HCT116 (cell line): ENCODE measurements at regions not wholly inside any gene's neighbourhood (a gene's known extent, or its start where the extent isn't known, plus 50 kb on each side); places are given as distances from the start of the nearest gene placed in this dataset.

Experiments used
- ATAC-seq: fragments of 200-7000 bp; cut with Tn5 transposase; 2 replicates; pipeline ENCODE4 v1.9.1; 2020; ENCODE audit warnings: mild to moderate bottlenecking, moderate library complexity
- BruUV-seq: library from RNA; stranded (reverse); fragments of 400-500 nt; replicated peaks from 2 replicates; lab custom pipeline; 2021; lab: Mats Ljungman, UMichigan
- CTCF ChIA-PET: fragments of 300-600 bp; sonication (Branson Sonifier 250); formaldehyde crosslinking; loops from one replicate; lab custom pipeline; 2021; ENCODE audit warnings: antibody characterized with exemption; lab: Charles Lee
- POLR2A ChIA-PET: fragments of 300-600, 350-600 bp; sonication (Branson Sonifier 250); formaldehyde crosslinking; loops from one replicate; lab custom pipeline; 2021; ENCODE audit warnings: antibody characterized with exemption; lab: Charles Lee
- RAD21 ChIA-PET, 2 experiments: fragments of 300-600 bp; sonication (Branson Sonifier 250); formaldehyde crosslinking; loops; one replicate each; lab custom pipeline; 2023; ENCODE audit warnings: low total read pairs in 2 of 2; ENCODE audit not compliant: uncharacterized antibody in 2 of 2, unreplicated experiment in 2 of 2, low non-redundant PET in 1 of 2; lab: Charles Lee
- DNase-seq: peaks from one replicate; pipeline ENCODE4 v3.0.0-alpha.2; 2010; ENCODE audit warnings: low read depth, low spot score
- H2AFZ ChIP-seq: fragments of 200-600 bp; shearing (Covaris generic), sonication (generic); 2 replicates; pipeline ENCODE4 v1.6.1; 2017; ENCODE audit warnings: low read depth, mixed run types, mixed read lengths, antibody characterized with exemption, low read length; ENCODE audit not compliant: poor library complexity, severe bottlenecking
- H3K27ac ChIP-seq: 2 replicates; pipeline ENCODE4 v1.5.1; 2012; ENCODE audit warnings: low read depth, low read length
- H3K27me3 ChIP-seq: fragments of 200-600 bp; sonication (generic); 2 replicates; pipeline ENCODE4 v1.6.1; 2016; ENCODE audit warnings: mixed run types, low read length, mixed read lengths; ENCODE audit not compliant: insufficient read depth
- H3K36me3 ChIP-seq, 2 experiments: fragments of 200-500 bp in 1 of 2; fragments of 200-600 bp in 1 of 2; sonication (Bioruptor generic) in 1 of 2; sonication (generic) in 1 of 2; 2 replicates each; pipeline versions ENCODE4 v1.5.1 to v1.6.1; 2014 to 2016; ENCODE audit warnings: low read length in 2 of 2, inconsistent platforms in 1 of 2, mixed read lengths in 1 of 2, mixed run types in 1 of 2; ENCODE audit not compliant: insufficient read depth in 2 of 2, control insufficient read depth in 1 of 2
- H3K4me1 ChIP-seq, 2 experiments: fragments of 200-600 bp in 1 of 2; sonication (generic) in 1 of 2; 2 replicates each; pipeline versions ENCODE4 v1.5.1 to v1.6.1; 2012 to 2017; ENCODE audit warnings: low read length in 2 of 2, inconsistent platforms in 1 of 2, mild to moderate bottlenecking in 1 of 2, mixed read lengths in 1 of 2, mixed run types in 1 of 2, moderate library complexity in 1 of 2; ENCODE audit not compliant: insufficient read depth in 2 of 2, control insufficient read depth in 1 of 2
- H3K4me2 ChIP-seq: fragments of 200-600 bp; sonication (generic); 2 replicates; pipeline ENCODE4 v1.6.1; 2017; ENCODE audit warnings: mixed run types, low read length, mixed read lengths
- H3K4me3 ChIP-seq, 2 experiments: fragments of 200-600 bp in 1 of 2; sonication (generic) in 1 of 2; replicated peaks in 1 of 2; 2 replicates each; pipeline ENCODE4 v1.5.1; 2011 to 2016; ENCODE audit warnings: low read length in 2 of 2, control low read depth in 1 of 2, low read depth in 1 of 2, mild to moderate bottlenecking in 1 of 2, mixed read lengths in 1 of 2, mixed run types in 1 of 2
- H3K79me2 ChIP-seq: fragments of 200-600 bp; sonication (generic); 2 replicates; pipeline ENCODE4 v1.6.1; 2017; ENCODE audit warnings: mild to moderate bottlenecking, mixed run types, low read length, moderate library complexity, mixed read lengths; ENCODE audit not compliant: insufficient read depth
- H3K9ac ChIP-seq: fragments of 200-600 bp; sonication (generic); 2 replicates; pipeline ENCODE4 v1.6.1; 2016; ENCODE audit warnings: low read length, mixed read lengths
- H3K9me2 ChIP-seq: fragments of 200-600 bp; sonication (generic), shearing (Covaris generic); 2 replicates; pipeline ENCODE4 v1.6.1; 2017; ENCODE audit warnings: mixed run types, mild to moderate bottlenecking, moderate library complexity; ENCODE audit not compliant: insufficient read depth
- H3K9me3 ChIP-seq, 2 experiments: fragments of 200-500 bp in 1 of 2; fragments of 200-600 bp in 1 of 2; sonication (Bioruptor generic) in 1 of 2; sonication (generic) in 1 of 2; 2 replicates each; pipeline ENCODE4 v1.6.1; 2014 to 2017; ENCODE audit warnings: low read length in 2 of 2, mixed read lengths in 2 of 2, inconsistent platforms in 1 of 2, low read depth in 1 of 2, mild to moderate bottlenecking in 1 of 2, mixed run types in 1 of 2, moderate library complexity in 1 of 2; ENCODE audit not compliant: control insufficient read depth in 1 of 2, insufficient read depth in 1 of 2
- H4K20me1 ChIP-seq: fragments of 200-600 bp; sonication (generic), shearing (Covaris generic); 2 replicates; pipeline ENCODE4 v1.6.1; 2017; ENCODE audit warnings: mixed run types, mild to moderate bottlenecking, moderate library complexity; ENCODE audit not compliant: insufficient read depth
- CBX3 ChIP-seq: IDR thresholded peaks from 2 replicates; pipeline ENCODE4 v1.6.1; 2012; ENCODE audit warnings: low read depth
- EGR1 ChIP-seq: IDR thresholded peaks from 2 replicates; pipeline ENCODE4 v1.6.1; 2012; ENCODE audit warnings: low read depth
- ELF1 ChIP-seq: IDR thresholded peaks from 2 replicates; pipeline ENCODE4 v1.6.1; 2012; ENCODE audit warnings: low read depth, borderline replicate concordance
- EZH2 ChIP-seq: fragments of 200-600 bp; sonication (generic); IDR thresholded peaks from 2 replicates; pipeline ENCODE4 v1.6.1; 2017; ENCODE audit warnings: antibody characterized with exemption, mixed run types
- EZH2phosphoT487 ChIP-seq: fragments of 200-600 bp; IDR thresholded peaks from 2 replicates; pipeline ENCODE4 v1.6.1; 2018; ENCODE audit warnings: antibody characterized with exemption, borderline replicate concordance
- FOSL1 ChIP-seq: IDR thresholded peaks from 2 replicates; pipeline ENCODE4 v1.6.1; 2012; ENCODE audit warnings: low read depth
- JUND ChIP-seq: IDR thresholded peaks from 2 replicates; pipeline ENCODE4 v1.6.1; 2012
- RAD21 ChIP-seq: IDR thresholded peaks from 2 replicates; pipeline ENCODE4 v1.6.1; 2012; ENCODE audit warnings: low read depth, mild to moderate bottlenecking
- SRF ChIP-seq: IDR thresholded peaks from 2 replicates; pipeline ENCODE4 v1.6.1; 2012; ENCODE audit warnings: low read depth
- TCF7L2 ChIP-seq: IDR thresholded peaks from 2 replicates; pipeline ENCODE4 v1.7.0; 2011; ENCODE audit warnings: borderline replicate concordance, inconsistent platforms; ENCODE audit not compliant: insufficient read depth, insufficient read length; ENCODE audit errors: extremely low read depth
- YY1 ChIP-seq: IDR thresholded peaks from 2 replicates; pipeline ENCODE4 v1.6.1; 2011; ENCODE audit warnings: low read length, low read depth, moderate library complexity, mild to moderate bottlenecking; ENCODE audit not compliant: insufficient replicate concordance; ENCODE audit errors: extremely low read depth
- ZBTB33 ChIP-seq: IDR thresholded peaks from 2 replicates; pipeline ENCODE4 v1.6.1; 2011; ENCODE audit warnings: mild to moderate bottlenecking, low read length, moderate library complexity; ENCODE audit not compliant: insufficient replicate concordance; ENCODE audit errors: extremely low read depth
- intact Hi-C: fragments of 100-400 bp; cut with micrococcal nuclease; formaldehyde crosslinking; loops from 2 replicates; pipeline ENCODE4 v1.10.0; 2022
- TF ChIP-seq, protein P1 (sequence below): IDR thresholded peaks from 2 replicates; pipeline ENCODE4 v1.6.1; 2012; ENCODE audit warnings: low read depth
- TF ChIP-seq, protein P2 (sequence below): IDR thresholded peaks from 2 replicates; pipeline ENCODE4 v1.6.1; 2012

DNA sequence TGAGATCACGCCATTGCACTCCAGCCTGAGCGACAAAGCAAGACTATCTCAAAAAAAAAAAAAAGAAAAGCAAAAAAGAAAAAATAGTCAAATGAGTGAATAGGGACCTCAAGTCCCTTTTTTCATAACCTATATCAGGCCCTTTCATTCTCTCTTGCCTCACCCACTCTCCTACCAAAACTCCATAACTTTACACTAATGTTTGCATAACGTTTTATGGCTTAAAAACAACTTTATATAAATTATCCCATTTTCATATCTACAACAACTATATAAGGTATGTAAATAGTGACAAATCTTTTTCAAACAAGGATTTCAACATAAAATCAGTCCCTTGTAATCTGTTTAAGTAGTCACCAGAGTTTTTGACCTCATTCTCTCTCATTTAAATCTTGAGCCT, 56.9 kb upstream of the PIP5K1B start:
- no TSS peak for BruUV-seq
- RAD21 ChIA-PET: no interaction called here
- intact Hi-C loops: no loop called here
- Histone ChIP-seq H3K4me3 (no peak overlapping the region), H4K20me1 (no peaks in the 10 kb centered on the region), H3K9me3 (no peaks in the 10 kb centered on the region), H3K4me1 (no peaks in the 10 kb centered on the region), H3K4me2 (no peak overlapping the region), H3K27ac (no peak overlapping the region), H2AFZ (no peak overlapping the region), H3K27me3 (peaks cover 3% of the 10 kb centered on the region; the same call in 1 of the 2 replicates), H3K36me3 (no peaks in the 10 kb centered on the region), H3K79me2 (no peaks in the 10 kb centered on the region), H3K9ac (no peak overlapping the region), H3K9me2 (no peaks in the 10 kb centered on the region)
- DNase-seq: no peak
- no peak for ATAC-seq
- POLR2A ChIA-PET: no interaction called here
- TF ChIP-seq FOSL1 (no peak), TCF7L2 (no peak), ELF1 (no peak), JUND (no peak), YY1 (no peak), RAD21 (no peak), CBX3 (no peak), EZH2phosphoT487 (no peak), SRF (no peak), EZH2 (no peak), EGR1 (no peak), ZBTB33 (no peak)
- TF ChIP-seq, protein P1, sequence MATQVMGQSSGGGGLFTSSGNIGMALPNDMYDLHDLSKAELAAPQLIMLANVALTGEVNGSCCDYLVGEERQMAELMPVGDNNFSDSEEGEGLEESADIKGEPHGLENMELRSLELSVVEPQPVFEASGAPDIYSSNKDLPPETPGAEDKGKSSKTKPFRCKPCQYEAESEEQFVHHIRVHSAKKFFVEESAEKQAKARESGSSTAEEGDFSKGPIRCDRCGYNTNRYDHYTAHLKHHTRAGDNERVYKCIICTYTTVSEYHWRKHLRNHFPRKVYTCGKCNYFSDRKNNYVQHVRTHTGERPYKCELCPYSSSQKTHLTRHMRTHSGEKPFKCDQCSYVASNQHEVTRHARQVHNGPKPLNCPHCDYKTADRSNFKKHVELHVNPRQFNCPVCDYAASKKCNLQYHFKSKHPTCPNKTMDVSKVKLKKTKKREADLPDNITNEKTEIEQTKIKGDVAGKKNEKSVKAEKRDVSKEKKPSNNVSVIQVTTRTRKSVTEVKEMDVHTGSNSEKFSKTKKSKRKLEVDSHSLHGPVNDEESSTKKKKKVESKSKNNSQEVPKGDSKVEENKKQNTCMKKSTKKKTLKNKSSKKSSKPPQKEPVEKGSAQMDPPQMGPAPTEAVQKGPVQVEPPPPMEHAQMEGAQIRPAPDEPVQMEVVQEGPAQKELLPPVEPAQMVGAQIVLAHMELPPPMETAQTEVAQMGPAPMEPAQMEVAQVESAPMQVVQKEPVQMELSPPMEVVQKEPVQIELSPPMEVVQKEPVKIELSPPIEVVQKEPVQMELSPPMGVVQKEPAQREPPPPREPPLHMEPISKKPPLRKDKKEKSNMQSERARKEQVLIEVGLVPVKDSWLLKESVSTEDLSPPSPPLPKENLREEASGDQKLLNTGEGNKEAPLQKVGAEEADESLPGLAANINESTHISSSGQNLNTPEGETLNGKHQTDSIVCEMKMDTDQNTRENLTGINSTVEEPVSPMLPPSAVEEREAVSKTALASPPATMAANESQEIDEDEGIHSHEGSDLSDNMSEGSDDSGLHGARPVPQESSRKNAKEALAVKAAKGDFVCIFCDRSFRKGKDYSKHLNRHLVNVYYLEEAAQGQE: no peak
- TF ChIP-seq, protein P2, sequence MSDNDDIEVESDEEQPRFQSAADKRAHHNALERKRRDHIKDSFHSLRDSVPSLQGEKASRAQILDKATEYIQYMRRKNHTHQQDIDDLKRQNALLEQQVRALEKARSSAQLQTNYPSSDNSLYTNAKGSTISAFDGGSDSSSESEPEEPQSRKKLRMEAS: no peak
- CTCF ChIA-PET: no interaction called here
